Upper lobe of right lung (tissue), 1 donor: ENCODE measurements at regions not wholly inside any gene's neighbourhood (a gene's known extent, or its start where the extent isn't known, plus 50 kb on each side); places are given as distances from the start of the nearest gene placed in this dataset.

Source experiments
- ATAC-seq: fragments of 200-7000 bp; cut with Tn5 transposase; one replicate; pipeline ENCODE4 v1.9.1; 2020; ENCODE audit warnings: mild to moderate bottlenecking, moderate library complexity
- DNase-seq: peaks from one replicate; pipeline ENCODE4 v3.0.0-alpha.2; 2020
- H3K27ac ChIP-seq: fragments of 200-600 bp; one replicate; pipeline ENCODE4 v1.8.0; 2022
- H3K27me3 ChIP-seq: fragments of 200-600 bp; one replicate; pipeline ENCODE4 v1.8.0; 2022; ENCODE audit warnings: mild to moderate bottlenecking
- H3K36me3 ChIP-seq: fragments of 200-600 bp; one replicate; pipeline ENCODE4 v1.8.0; 2022
- H3K4me1 ChIP-seq: fragments of 200-600 bp; one replicate; pipeline ENCODE4 v1.8.0; 2022
- H3K4me3 ChIP-seq: fragments of 200-600 bp; one replicate; pipeline ENCODE4 v1.8.0; 2022; ENCODE audit warnings: mild to moderate bottlenecking
- H3K9me3 ChIP-seq: fragments of 200-600 bp; one replicate; pipeline ENCODE4 v1.8.0; 2022
- CTCF ChIP-seq: fragments of 200-600 bp; IDR thresholded peaks from one replicate; pipeline ENCODE4 v1.8.0; 2022; ENCODE audit warnings: antibody characterized with exemption
- intact Hi-C: fragments of 100-400 bp; cut with DNase I; formaldehyde crosslinking; loops from one replicate; pipeline ENCODE4 v1.11.0; 2022
- donor health status: DM: no; HTN: yes; CAD: no; lungs with severe emphysema.

GRCh38 chr2:240322231-240322955 is 113.1 kb upstream of the GPC1 start:
- no peaks in the 10 kb centered on the region for H3K9me3 ChIP-seq
- H3K27me3 ChIP-seq, result no peaks in the 10 kb centered on the region
- DNase-seq (no peak), ATAC-seq (no peak)
- H3K4me1 ChIP-seq, result no peaks in the 10 kb centered on the region
- no peak for TF ChIP-seq CTCF
- H3K27ac ChIP-seq, result no peak overlapping the region
- no peaks in the 10 kb centered on the region for H3K36me3 ChIP-seq
- H3K4me3 ChIP-seq, result no peak overlapping the region
- intact Hi-C loops, result no loop called here

- no peaks in the 10 kb centered on the region for H3K27me3 ChIP-seq
- H3K9me3 ChIP-seq, result no peaks in the 10 kb centered on the region
- H3K4me1 ChIP-seq, result no peaks in the 10 kb centered on the region
- no peaks in the 10 kb centered on the region for H3K36me3 ChIP-seq
- DNase-seq, result no peak
- no peak overlapping the region for H3K27ac ChIP-seq
- H3K4me3 ChIP-seq, result no peak overlapping the region
- TF ChIP-seq CTCF, result no peak
- no peak for ATAC-seq
- intact Hi-C loops, result no loop called here
Measured at GRCh38 chr2:240322991-240323390, 112.5 kb upstream of the GPC1 start.

DNA sequence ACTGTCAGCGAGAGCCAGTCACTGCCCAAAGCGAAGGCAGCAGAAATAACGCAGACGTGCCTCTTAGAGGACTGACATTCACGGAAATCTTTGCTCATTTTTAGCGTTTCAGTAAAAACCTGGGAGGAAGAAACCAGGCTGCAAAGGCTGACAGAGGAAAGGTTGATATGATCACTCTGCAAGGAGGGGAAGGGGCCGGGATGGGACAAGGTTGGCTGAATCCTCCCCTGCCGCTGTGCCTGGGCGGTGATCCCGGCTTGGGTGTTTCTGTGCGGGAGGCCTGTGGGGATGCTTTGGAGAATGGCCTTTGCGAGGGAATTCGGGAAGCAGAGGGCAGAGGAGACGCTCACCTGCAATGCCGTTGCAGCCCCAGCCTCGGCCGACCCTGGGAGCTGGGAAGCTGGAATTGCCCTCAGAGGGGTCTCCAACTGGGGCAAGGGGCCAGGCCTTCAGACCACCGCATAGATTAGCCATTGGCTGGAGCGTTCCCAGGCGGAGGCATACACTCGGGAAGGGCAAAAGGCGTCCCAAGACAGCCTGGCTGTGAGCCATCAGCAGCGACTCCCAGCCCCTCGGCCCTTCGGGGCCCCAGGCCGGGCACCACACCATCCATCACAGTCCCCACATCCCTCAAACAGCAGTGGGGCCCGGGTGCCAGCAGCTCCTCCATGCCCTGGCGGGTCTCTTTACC is 111.7 kb upstream of the GPC1 start:
- Histone ChIP-seq H3K9me3 (no peaks in the 10 kb centered on the region), H3K4me3 (no peak overlapping the region), H3K27me3 (no peaks in the 10 kb centered on the region), H3K36me3 (no peaks in the 10 kb centered on the region), H3K4me1 (no peaks in the 10 kb centered on the region), H3K27ac (no peak overlapping the region)
- DNase-seq (no peak), ATAC-seq (no peak)
- no peak for TF ChIP-seq CTCF
- intact Hi-C loops, result no loop called here

GRCh38 chr2:240324312-240325015 is 111.0 kb upstream of the GPC1 start:
- TF ChIP-seq CTCF, result no peak

GRCh38 chr2:240325016-240326007 is 110.2 kb upstream of the GPC1 start:
- no peak for TF ChIP-seq CTCF
- Histone ChIP-seq H3K4me1 (no peaks in the 10 kb centered on the region), H3K36me3 (no peaks in the 10 kb centered on the region), H3K27me3 (no peaks in the 10 kb centered on the region), H3K4me3 (no peak overlapping the region), H3K27ac (no peak overlapping the region), H3K9me3 (no peaks in the 10 kb centered on the region)
- DNase-seq (no peak), ATAC-seq (no peak)
- intact Hi-C loops, result no loop called here

More at GRCh38 chr2:240324312-240325015, 111.0 kb upstream of the GPC1 start:
- Histone ChIP-seq H3K27me3 (no peaks in the 10 kb centered on the region), H3K36me3 (no peaks in the 10 kb centered on the region), H3K4me1 (no peaks in the 10 kb centered on the region), H3K4me3 (no peak overlapping the region), H3K9me3 (no peaks in the 10 kb centered on the region), H3K27ac (no peak overlapping the region)
- intact Hi-C loops, result no loop called here
- ATAC-seq (no peak), DNase-seq (no peak)
